Spleen (tissue), 11 donors: ENCODE measurements at regions not wholly inside any gene's neighbourhood (a gene's known extent, or its start where the extent isn't known, plus 50 kb on each side); places are given as distances from the start of the nearest gene placed in this dataset.

Experiments
- DNase-seq: peaks from one replicate; pipeline ENCODE4 v3.0.0-alpha.2; 2020
- H3K27ac ChIP-seq, 8 donors: fragments of 200-600 bp; sonication (generic) in 7 of 8; 1 replicate in 4 of 8; 2 replicates in 4 of 8; pipeline versions ENCODE4 v1.5.0 to v1.8.0; 2016 to 2021; ENCODE audit warnings: inconsistent platforms in 4 of 8, mild to moderate bottlenecking in 4 of 8, moderate library complexity in 1 of 8
- H3K27me3 ChIP-seq, 7 donors: fragments of 200-600 bp; sonication (generic) in 6 of 7; replicated peaks in 1 of 7; 1 replicate in 4 of 7; 2 replicates in 3 of 7; pipeline versions ENCODE4 v1.5.0 to v1.8.0; 2016 to 2021; ENCODE audit warnings: inconsistent platforms in 3 of 7, mild to moderate bottlenecking in 1 of 7
- H3K36me3 ChIP-seq, 6 donors: fragments of 200-600 bp; sonication (generic) in 5 of 6; 1 replicate in 4 of 6; 2 replicates in 2 of 6; pipeline versions ENCODE4 v1.5.0 to v1.8.0; 2016 to 2021; ENCODE audit warnings: inconsistent platforms in 2 of 6
- H3K4me1 ChIP-seq, 6 donors: fragments of 200-600 bp; sonication (generic) in 5 of 6; 1 replicate in 3 of 6; 2 replicates in 3 of 6; pipeline versions ENCODE4 v1.5.0 to v1.8.0; 2016 to 2021; ENCODE audit warnings: inconsistent platforms in 3 of 6
- H3K4me3 ChIP-seq, 8 donors: fragments of 200-600 bp; sonication (generic) in 7 of 8; 1 replicate in 4 of 8; 2 replicates in 4 of 8; pipeline versions ENCODE4 v1.5.0 to v1.8.0; 2016 to 2021; ENCODE audit warnings: inconsistent platforms in 4 of 8, mild to moderate bottlenecking in 4 of 8, moderate library complexity in 2 of 8
- H3K9me3 ChIP-seq, 8 donors: fragments of 200-600 bp; sonication (generic) in 7 of 8; 1 replicate in 4 of 8; 2 replicates in 4 of 8; pipeline versions ENCODE4 v1.5.0 to v1.8.0; 2016 to 2021; ENCODE audit warnings: inconsistent platforms in 4 of 8
- POLR2A ChIP-seq, 3 donors: fragments of 450-650 bp; IDR thresholded peaks; one replicate each; pipeline ENCODE4 v1.5.1; 2017; ENCODE audit warnings: antibody characterized with exemption in 3 of 3, mild to moderate bottlenecking in 1 of 3
- POLR2AphosphoS5 ChIP-seq, 3 donors: sonication (generic); formaldehyde crosslinking; IDR thresholded peaks; one replicate each; pipeline ENCODE4 v1.5.1; 2017; ENCODE audit warnings: antibody characterized with exemption in 3 of 3
- WGBS, 5 donors: extraction: QIAGEN DNeasy Blood & Tissue Kit in 3 of 5; methylation state at CpG; one replicate each; pipeline versions ENCODE4 v1.1.5 to v1.1.7; 2013 to 2018; 5-methylcytosine and 5-hydroxymethylcytosine counted together
- intact Hi-C: fragments of 100-400 bp; cut with DNase I; formaldehyde crosslinking; loops from one replicate; pipeline ENCODE4 v1.15.0; 2023; ENCODE audit warnings: low total_unique reads
- TF ChIP-seq, protein P1 (sequence below), 11 experiments: fragments of 200-600 bp in 7 of 11; fragments of 450-650 bp in 4 of 11; sonication (generic) in 4 of 11; IDR thresholded peaks in 8 of 11; conservative IDR thresholded peaks in 3 of 11; 1 replicate in 7 of 11; 2 replicates in 4 of 11; pipeline versions ENCODE4 v1.4.0 to v1.8.0; 2016 to 2021; ENCODE audit warnings: antibody characterized with exemption in 11 of 11, inconsistent platforms in 4 of 11, mild to moderate bottlenecking in 1 of 11
- donor health status: healthy with polysubstance abuse.
- donor health status: DM: no; HTN: no; CAD: no; lungs with moderate emphysema.
- donor health status: DM: no; HTN: no; CAD: no.
- donor health status: Bipolar disorder and iron deficiency.
- donor health status: healthy.
- donor health status: DM: no; HTN: no; CAD: no.
- donor health status: DM: yes; HTN: yes; CAD: no.

DNA sequence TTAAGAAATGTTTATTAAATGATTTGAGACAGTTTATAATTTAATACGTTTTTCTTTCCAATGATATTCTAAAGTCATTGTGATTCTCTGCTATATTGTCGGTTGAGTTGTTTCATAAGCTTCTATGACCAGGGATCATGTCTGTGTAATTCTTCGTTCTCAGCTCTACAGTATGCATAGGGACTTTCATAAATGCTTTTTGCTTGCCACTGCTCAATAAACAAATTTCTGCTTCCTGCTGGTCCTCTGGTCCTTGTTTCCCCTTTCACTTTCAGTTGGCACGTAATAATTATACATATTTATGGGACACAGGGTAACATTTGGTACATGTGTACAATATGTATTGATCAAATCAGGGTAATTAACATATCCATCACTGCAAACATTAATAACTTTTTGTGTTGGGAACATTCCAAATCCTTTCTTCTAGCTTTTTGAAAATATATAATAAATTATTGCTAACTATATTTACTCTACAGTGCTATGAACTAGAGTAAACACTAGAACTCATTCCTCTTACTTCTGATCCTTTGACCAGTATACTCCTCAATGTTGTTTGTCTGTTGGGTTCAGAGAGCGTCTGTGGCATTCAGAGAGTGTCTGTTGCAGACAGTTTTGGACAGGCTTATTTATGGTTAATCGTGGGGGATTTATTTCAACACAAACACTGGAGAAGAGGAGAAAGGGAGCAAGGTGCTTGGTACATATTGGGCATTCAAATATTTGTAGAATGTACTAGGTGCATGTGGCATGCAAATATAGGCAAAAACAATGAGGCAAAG is 68.3 kb upstream of the SPANXB1 start:
- WGBS, 5 donors = 58 to 74% (median 67%) methylated on average over 6 of the region's 6 CpGs

DNA sequence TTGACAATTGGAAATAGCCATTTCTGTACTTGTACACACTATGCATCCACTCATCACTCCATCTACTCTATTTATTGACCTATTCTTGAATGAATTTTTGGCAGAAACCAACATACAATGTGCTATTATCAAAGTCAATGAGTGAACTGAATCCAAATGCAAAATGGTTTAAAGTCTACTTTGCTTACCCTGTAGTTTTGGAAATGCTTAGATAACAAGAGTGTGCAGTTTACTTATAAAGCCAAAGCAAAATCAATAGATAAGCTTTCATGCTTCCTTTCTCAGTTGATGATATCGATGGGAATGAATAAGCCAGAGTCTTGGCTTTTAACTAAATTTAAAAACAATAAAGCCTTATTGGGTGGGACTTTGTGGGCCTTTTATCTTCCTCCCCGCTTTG is 58.9 kb upstream of the SPANXB1 start:
- 68 to 95% (median 91%) methylated on average over 2 of the region's 2 CpGs for WGBS, 5 donors
- intact Hi-C loops = no loop called here
- Histone ChIP-seq H3K36me3 (no peaks in the 10 kb centered on the region), H3K4me3 (no peak overlapping the region), H3K27ac (no peak overlapping the region), H3K9me3 (no peaks in the 10 kb centered on the region), H3K4me1 (no peaks in the 10 kb centered on the region), H3K27me3 (no peaks in the 10 kb centered on the region)
- DNase-seq = no peak
- TF ChIP-seq POLR2A (IDR thresholded peaks at IDR 0.05) (no peak), POLR2AphosphoS5 (IDR thresholded peaks at IDR 0.05) (no peak)
- TF ChIP-seq, protein P1, sequence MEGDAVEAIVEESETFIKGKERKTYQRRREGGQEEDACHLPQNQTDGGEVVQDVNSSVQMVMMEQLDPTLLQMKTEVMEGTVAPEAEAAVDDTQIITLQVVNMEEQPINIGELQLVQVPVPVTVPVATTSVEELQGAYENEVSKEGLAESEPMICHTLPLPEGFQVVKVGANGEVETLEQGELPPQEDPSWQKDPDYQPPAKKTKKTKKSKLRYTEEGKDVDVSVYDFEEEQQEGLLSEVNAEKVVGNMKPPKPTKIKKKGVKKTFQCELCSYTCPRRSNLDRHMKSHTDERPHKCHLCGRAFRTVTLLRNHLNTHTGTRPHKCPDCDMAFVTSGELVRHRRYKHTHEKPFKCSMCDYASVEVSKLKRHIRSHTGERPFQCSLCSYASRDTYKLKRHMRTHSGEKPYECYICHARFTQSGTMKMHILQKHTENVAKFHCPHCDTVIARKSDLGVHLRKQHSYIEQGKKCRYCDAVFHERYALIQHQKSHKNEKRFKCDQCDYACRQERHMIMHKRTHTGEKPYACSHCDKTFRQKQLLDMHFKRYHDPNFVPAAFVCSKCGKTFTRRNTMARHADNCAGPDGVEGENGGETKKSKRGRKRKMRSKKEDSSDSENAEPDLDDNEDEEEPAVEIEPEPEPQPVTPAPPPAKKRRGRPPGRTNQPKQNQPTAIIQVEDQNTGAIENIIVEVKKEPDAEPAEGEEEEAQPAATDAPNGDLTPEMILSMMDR (IDR thresholded peaks at IDR 0.05 in 8 of 11, conservative IDR thresholded peaks at IDR 0.05 in 3 of 11) = no peak

More for the DNA sequence above, 68.3 kb upstream of the SPANXB1 start:
- intact Hi-C loops = no loop called here
- no peak for TF ChIP-seq POLR2AphosphoS5 (IDR thresholded peaks at IDR 0.05)
- TF ChIP-seq POLR2A (IDR thresholded peaks at IDR 0.05) = no peak
- TF ChIP-seq, protein P1 (IDR thresholded peaks at IDR 0.05 in 8 of 11, conservative IDR thresholded peaks at IDR 0.05 in 3 of 11) = no peak
- Histone ChIP-seq H3K4me1 (no peaks in the 10 kb centered on the region), H3K9me3 (no peaks in the 10 kb centered on the region), H3K27me3 (no peaks in the 10 kb centered on the region), H3K36me3 (no peaks in the 10 kb centered on the region), H3K27ac (no peak overlapping the region), H3K4me3 (no peak overlapping the region)
- DNase-seq = no peak

DNA sequence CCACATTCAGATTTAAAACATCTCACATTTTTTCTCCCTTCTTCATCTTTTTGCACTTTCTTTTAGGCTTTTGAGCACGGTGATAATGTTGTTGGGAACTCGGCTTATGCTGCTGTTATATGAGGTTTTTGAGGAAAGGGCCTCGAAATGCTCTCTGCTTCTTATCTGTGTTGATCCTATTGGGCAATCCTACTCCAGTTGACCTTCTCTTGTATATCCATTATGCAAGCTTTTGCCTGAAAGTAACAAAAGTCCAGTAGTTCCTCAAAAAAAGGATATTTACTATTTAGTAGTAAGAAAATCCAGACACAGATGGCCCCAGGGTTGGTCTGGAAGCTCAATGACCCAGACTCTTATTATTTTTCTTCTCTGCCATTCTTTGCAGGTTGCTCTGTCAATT is 57.7 kb upstream of the SPANXB1 start:
- Histone ChIP-seq H3K27me3 (no peaks in the 10 kb centered on the region), H3K4me3 (no peak overlapping the region), H3K4me1 (no peaks in the 10 kb centered on the region), H3K27ac (no peak overlapping the region), H3K36me3 (no peaks in the 10 kb centered on the region), H3K9me3 (no peaks in the 10 kb centered on the region)
- TF ChIP-seq POLR2AphosphoS5 (IDR thresholded peaks at IDR 0.05) (no peak), POLR2A (IDR thresholded peaks at IDR 0.05) (no peak)
- TF ChIP-seq, protein P1 (IDR thresholded peaks at IDR 0.05 in 8 of 11, conservative IDR thresholded peaks at IDR 0.05 in 3 of 11) = no peak
- intact Hi-C loops = no loop called here
- no peak for DNase-seq
- WGBS, 5 donors = 76 to 88% (median 80%) methylated on average over 3 of the region's 3 CpGs

DNA sequence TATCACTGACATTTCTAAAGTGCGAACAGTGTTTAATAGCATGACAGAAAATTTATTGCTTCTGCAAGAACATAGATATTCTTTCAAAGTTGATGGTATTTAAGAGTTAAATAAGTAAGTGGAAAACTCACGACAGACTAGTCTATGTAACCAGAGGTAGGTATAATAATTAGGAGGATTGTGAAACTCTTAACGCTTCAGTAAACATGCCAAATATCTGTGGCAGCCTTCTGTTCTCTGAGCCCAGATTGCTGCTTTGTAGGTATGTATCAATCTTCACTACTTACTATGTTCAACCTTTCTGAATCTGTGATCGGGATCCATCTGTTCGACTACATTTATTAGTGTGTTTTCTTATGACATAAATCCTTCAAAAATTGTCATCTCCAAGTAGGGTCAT is 53.6 kb upstream of the SPANXB1 start:
- intact Hi-C loops = no loop called here
- Histone ChIP-seq H3K4me1 (no peaks in the 10 kb centered on the region), H3K27ac (no peak overlapping the region), H3K9me3 (no peaks in the 10 kb centered on the region), H3K36me3 (no peaks in the 10 kb centered on the region), H3K27me3 (no peaks in the 10 kb centered on the region), H3K4me3 (no peak overlapping the region)
- TF ChIP-seq POLR2AphosphoS5 (IDR thresholded peaks at IDR 0.05) (no peak), POLR2A (IDR thresholded peaks at IDR 0.05) (no peak)
- TF ChIP-seq, protein P1 (IDR thresholded peaks at IDR 0.05 in 8 of 11, conservative IDR thresholded peaks at IDR 0.05 in 3 of 11) = no peak
- WGBS, 5 donors = 72 to 86% (median 83%) methylated on average over 5 of the region's 5 CpGs
- no peak for DNase-seq
